NT2/D1 (cell line): ENCODE measurements at regions not wholly inside any gene's neighbourhood (a gene's known extent, or its start where the extent isn't known, plus 50 kb on each side); places are given as distances from the start of the nearest gene placed in this dataset.

Experiments
- SUZ12 ChIP-seq: IDR thresholded peaks from 2 replicates; pipeline ENCODE4 v1.6.1; 2011; ENCODE audit not compliant: insufficient read length, insufficient read depth; ENCODE audit errors: extremely low read depth
- YY1 ChIP-seq: IDR thresholded peaks from 2 replicates; pipeline ENCODE4 v1.6.1; 2011; ENCODE audit not compliant: insufficient read length, insufficient read depth
- ZNF274 ChIP-seq: IDR thresholded peaks from 2 replicates; pipeline ENCODE4 v1.6.1; 2011; ENCODE audit warnings: mild to moderate bottlenecking, low read depth, low read length

GRCh38 chr5:68002836-68003235 is 212.7 kb upstream of the PIK3R1 start:
- no peak for TF ChIP-seq ZNF274
- no peak for TF ChIP-seq YY1
- TF ChIP-seq SUZ12 = no peak
